ENCODE measurements at regions not wholly inside any gene's neighbourhood (a gene's known extent, or its start where the extent isn't known, plus 50 kb on each side); places are given as distances from the start of the nearest gene placed in this dataset.

- peak overlapping the region; percentile 50; the same call in 1 of the 2 replicates for H2BK5ac ChIP-seq (ENCODE audit: low read depth, low read length)
- no peaks in the 10 kb centered on the region for H3K36me3 ChIP-seq (ENCODE audit: control insufficient read depth in 2 of 4, insufficient read depth in 4 of 4, low read length in 3 of 4)
- H3K4me1 ChIP-seq (replicated peaks in 1 of 4; ENCODE audit: control insufficient read depth in 3 of 4, insufficient read depth in 4 of 4, low read length in 3 of 4): peaks cover 7 to 22% (median 17%) of the 10 kb centered on the region in 4 experiments
- H2BK12ac ChIP-seq (ENCODE audit: low read depth, low read length): no peak overlapping the region
- no peak overlapping the region for H3K23ac ChIP-seq (ENCODE audit: insufficient read length)
- H3K9me3 ChIP-seq (ENCODE audit: insufficient read depth in 2 of 2, low read depth in 1 of 2, low read length in 1 of 2): peaks cover 2% of the 10 kb centered on the region in 2 experiments; a peak in 2 of 4 replicates
- H2BK15ac ChIP-seq (ENCODE audit: low read length): no peak overlapping the region
- H2BK120ac ChIP-seq (replicated peaks; ENCODE audit: low read depth, low read length): no peak overlapping the region
- no peak overlapping the region for H2AK5ac ChIP-seq (ENCODE audit: low read depth, low read length)
- H3K4ac ChIP-seq (replicated peaks; ENCODE audit: insufficient read length, low read depth, low read length): no peak overlapping the region
- no peak overlapping the region for H3K4me3 ChIP-seq (ENCODE audit: extremely low read depth in 1 of 4, insufficient read depth in 2 of 4, low read depth in 3 of 4, low read length in 4 of 4)
- H4K20me1 ChIP-seq (replicated peaks in 1 of 2; ENCODE audit: control insufficient read depth in 1 of 2, insufficient read depth in 2 of 2, low read length in 2 of 2): no peaks in the 10 kb centered on the region
- H4K91ac ChIP-seq (replicated peaks; ENCODE audit: insufficient read length, low read length): no peak overlapping the region
- no peaks in the 10 kb centered on the region for H3K79me1 ChIP-seq (ENCODE audit: low read depth, low read length)
- no peaks in the 10 kb centered on the region for H3K79me2 ChIP-seq (ENCODE audit: control insufficient read depth in 1 of 2, insufficient read depth in 2 of 2, low read length in 2 of 2)
- no peak overlapping the region for H4K8ac ChIP-seq (ENCODE audit: extremely low read depth, insufficient read depth, low read length)
- H4K5ac ChIP-seq (ENCODE audit: insufficient read length, low read depth, low read length): no peak overlapping the region
- no peak overlapping the region for H2BK20ac ChIP-seq (ENCODE audit: low read length)
- WGBS, 2 experiments (ENCODE audit: extremely low coverage in 1 of 2, insufficient coverage in 1 of 2, insufficient read length in 1 of 2, insufficient replicate concordance in 2 of 2, low coverage in 1 of 2, low lambda C conversion rate in 2 of 2, missing lambda C conversion rate in 1 of 2): 71% methylated on average over 6 of the region's 6 CpGs; no CpG with 5 or more reads in 1 of the 2 experiments
- H3K18ac ChIP-seq (ENCODE audit: extremely low read depth, low read length): no peak overlapping the region
- no peak overlapping the region for H3K9ac ChIP-seq (replicated peaks in 1 of 4; ENCODE audit: extremely low read depth in 1 of 4, low read depth in 3 of 4, low read length in 3 of 4)
- no peak overlapping the region for H3K4me2 ChIP-seq (ENCODE audit: insufficient read depth in 1 of 2, low read depth in 2 of 2, low read length in 2 of 2)
- H3K14ac ChIP-seq (ENCODE audit: insufficient read length): no peak overlapping the region
- ChIA-PET CTCF (ENCODE audit: partially characterized antibody) (interaction anchor here (0.9 to 3.5 kb wide), 4 partner anchors 10 to 153 kb away, joined by 3 to 9 read pairs (median 8); no protein-coding TSS in a partner anchor), POLR2A (ENCODE audit: partially characterized antibody) (no interaction called here)
- no peak for DNase-seq (ENCODE audit: low read depth in 1 of 2, low spot score in 2 of 2)
- no peak overlapping the region for H3K27ac ChIP-seq (ENCODE audit: low read depth, low read length)
- no peak for FAIRE-seq
- no peak overlapping the region for H3K56ac ChIP-seq (replicated peaks; ENCODE audit: insufficient read length, low read depth, low read length)
- H2AFZ ChIP-seq (ENCODE audit: low read length): no peak overlapping the region
- no peaks in the 10 kb centered on the region; a peak in 1 of 7 replicates for H3K27me3 ChIP-seq (replicated peaks in 1 of 4; ENCODE audit: control insufficient read depth in 3 of 4, extremely low read depth in 1 of 4, insufficient read depth in 3 of 4, low read length in 3 of 4)
- H3K23me2 ChIP-seq (ENCODE audit: low read depth, low read length): peaks cover 3% of the 10 kb centered on the region; the same call in 1 of the 2 replicates
- no peak for TF ChIP-seq POU5F1 (IDR thresholded peaks at IDR 0.05; ENCODE audit: low read depth, low read length)
- no peak for TF ChIP-seq BACH1 (IDR thresholded peaks at IDR 0.05; ENCODE audit: low read length)
- no peak for TF ChIP-seq CEBPB (IDR thresholded peaks at IDR 0.05; ENCODE audit: low read depth, low read length)
- TF ChIP-seq SAP30 (IDR thresholded peaks at IDR 0.05; ENCODE audit: insufficient read depth, insufficient replicate concordance, low read length): no peak
- TF ChIP-seq HDAC2 (IDR thresholded peaks at IDR 0.05; ENCODE audit: borderline replicate concordance in 1 of 2, low read depth in 2 of 2, low read length in 2 of 2): no peak
- no peak for TF ChIP-seq SUZ12 (IDR thresholded peaks at IDR 0.05; ENCODE audit: low read length)
- no peak for TF ChIP-seq NRF1 (IDR thresholded peaks at IDR 0.05; ENCODE audit: low read depth, low read length)
- TF ChIP-seq RXRA (IDR thresholded peaks at IDR 0.05; ENCODE audit: insufficient read depth, low read depth, low read length): no peak
- no peak for TF ChIP-seq BRCA1 (IDR thresholded peaks at IDR 0.05; ENCODE audit: low read depth, low read length)
- TF ChIP-seq FOSL1 (IDR thresholded peaks at IDR 0.05; ENCODE audit: insufficient read depth, low read depth, low read length): no peak
- TF ChIP-seq SIN3A (conservative IDR thresholded peaks at IDR 0.05 in 1 of 2, IDR thresholded peaks at IDR 0.05 in 1 of 2; ENCODE audit: low read depth in 1 of 2, low read length in 2 of 2): no peak
- TF ChIP-seq SRF (IDR thresholded peaks at IDR 0.05; ENCODE audit: low read depth, low read length): no peak
Observed at GRCh38 chr9:88746029-88746742, 211.2 kb downstream of the NXNL2 start.

Data from H1 (cell line).